ENCODE measurements at regions not wholly inside any gene's neighbourhood (a gene's known extent, or its start where the extent isn't known, plus 50 kb on each side); places are given as distances from the start of the nearest gene placed in this dataset.

DNA sequence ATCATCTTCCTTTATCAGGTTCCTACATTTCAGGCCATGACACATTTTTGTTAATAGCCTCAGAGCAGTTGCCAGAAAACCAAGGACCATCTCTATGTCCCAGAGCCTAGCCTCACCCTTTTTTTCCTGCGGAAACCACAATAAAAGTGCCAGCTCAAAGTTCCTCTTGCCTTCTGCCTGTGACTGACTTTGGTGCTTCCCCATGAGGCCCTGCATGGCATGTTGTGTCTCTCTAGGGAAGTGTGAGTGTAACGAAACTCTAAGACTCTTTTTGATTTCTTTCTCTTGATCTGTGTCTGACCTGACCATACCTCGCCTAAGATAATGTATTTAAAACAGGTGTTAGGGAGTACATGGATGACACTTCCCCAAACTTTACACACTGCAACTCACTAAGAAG, 642.3 kb upstream of the BOD1L1 start:
- intact Hi-C loops (cut with micrococcal nuclease), result no loop called here
- TF ChIP-seq, protein P1, sequence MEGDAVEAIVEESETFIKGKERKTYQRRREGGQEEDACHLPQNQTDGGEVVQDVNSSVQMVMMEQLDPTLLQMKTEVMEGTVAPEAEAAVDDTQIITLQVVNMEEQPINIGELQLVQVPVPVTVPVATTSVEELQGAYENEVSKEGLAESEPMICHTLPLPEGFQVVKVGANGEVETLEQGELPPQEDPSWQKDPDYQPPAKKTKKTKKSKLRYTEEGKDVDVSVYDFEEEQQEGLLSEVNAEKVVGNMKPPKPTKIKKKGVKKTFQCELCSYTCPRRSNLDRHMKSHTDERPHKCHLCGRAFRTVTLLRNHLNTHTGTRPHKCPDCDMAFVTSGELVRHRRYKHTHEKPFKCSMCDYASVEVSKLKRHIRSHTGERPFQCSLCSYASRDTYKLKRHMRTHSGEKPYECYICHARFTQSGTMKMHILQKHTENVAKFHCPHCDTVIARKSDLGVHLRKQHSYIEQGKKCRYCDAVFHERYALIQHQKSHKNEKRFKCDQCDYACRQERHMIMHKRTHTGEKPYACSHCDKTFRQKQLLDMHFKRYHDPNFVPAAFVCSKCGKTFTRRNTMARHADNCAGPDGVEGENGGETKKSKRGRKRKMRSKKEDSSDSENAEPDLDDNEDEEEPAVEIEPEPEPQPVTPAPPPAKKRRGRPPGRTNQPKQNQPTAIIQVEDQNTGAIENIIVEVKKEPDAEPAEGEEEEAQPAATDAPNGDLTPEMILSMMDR (IDR thresholded peaks at IDR 0.05), result no peak
- no peaks in the 10 kb centered on the region for H3K36me3 ChIP-seq (ENCODE audit: control insufficient read depth, insufficient read depth, low read length)
- no peak overlapping the region for H3K27ac Mint-ChIP-seq
- H3K4me1 Mint-ChIP-seq, result peaks cover 21 to 22% of the 10 kb centered on the region in 2 donors
- H3K4me3 Mint-ChIP-seq, result no peak overlapping the region
- peaks cover 5% of the 10 kb centered on the region for H3K4me1 ChIP-seq (ENCODE audit: control insufficient read depth, insufficient read depth, low read length)
- H3K27ac ChIP-seq (ENCODE audit: low read length), result no peak overlapping the region
- H3K27me3 ChIP-seq (ENCODE audit: control insufficient read depth, insufficient read depth, low read length), result no peaks in the 10 kb centered on the region
- H3K27me3 Mint-ChIP-seq (ENCODE audit: low read depth in 2 of 2), result no peaks in the 10 kb centered on the region
- H3K9me3 Mint-ChIP-seq, result peaks cover 0 to 7% of the 10 kb centered on the region in 2 donors
- no peaks in the 10 kb centered on the region for H3K36me3 Mint-ChIP-seq
- H3K4me3 ChIP-seq (ENCODE audit: low read length), result no peak overlapping the region
- no peaks in the 10 kb centered on the region for H3K9me3 ChIP-seq (ENCODE audit: control insufficient read depth, insufficient read depth, low read length)
- DNase-seq (peak in 1 of 2 donors; percentile 1), ATAC-seq (peak in 1 of 3 donors; percentile 14)
- WGBS (ENCODE audit: insufficient coverage), result 10% methylated on average over 2 of the region's 3 CpGs

DNA sequence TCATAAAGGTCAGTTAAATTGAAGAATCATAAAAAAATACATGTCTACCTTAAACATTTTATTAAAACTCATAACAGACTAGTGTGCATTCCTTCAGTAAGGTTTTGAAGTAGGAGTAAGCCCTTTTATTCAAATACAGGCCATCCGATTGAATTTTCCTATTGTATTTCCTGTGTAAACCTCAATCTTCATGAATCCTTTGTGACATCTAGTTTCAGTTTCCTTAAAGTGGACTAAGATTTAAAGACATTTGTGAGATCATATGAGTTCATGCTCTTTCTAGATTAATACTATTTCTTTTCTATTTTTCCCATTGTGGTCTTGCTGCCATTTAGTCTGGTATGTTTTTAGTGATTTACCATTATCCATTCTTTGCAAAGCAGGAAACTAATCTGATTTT, 644.7 kb upstream of the BOD1L1 start:
- DNase-seq (no peak), ATAC-seq (no peak)
- H3K9me3 Mint-ChIP-seq, result peaks cover 0 to 2% of the 10 kb centered on the region in 2 donors
- H3K4me1 Mint-ChIP-seq, result peaks cover 21 to 22% of the 10 kb centered on the region in 2 donors
- intact Hi-C loops (cut with micrococcal nuclease), result no loop called here
- H3K27me3 Mint-ChIP-seq (ENCODE audit: low read depth in 2 of 2), result no peaks in the 10 kb centered on the region
- TF ChIP-seq, protein P1 (IDR thresholded peaks at IDR 0.05), result no peak
- no peaks in the 10 kb centered on the region for H3K36me3 ChIP-seq (ENCODE audit: control insufficient read depth, insufficient read depth, low read length)
- H3K27ac Mint-ChIP-seq, result no peak overlapping the region
- peaks cover 5% of the 10 kb centered on the region for H3K4me1 ChIP-seq (ENCODE audit: control insufficient read depth, insufficient read depth, low read length)
- no peaks in the 10 kb centered on the region for H3K36me3 Mint-ChIP-seq
- H3K27ac ChIP-seq (ENCODE audit: low read length), result no peak overlapping the region
- no peak overlapping the region for H3K4me3 Mint-ChIP-seq
- WGBS (ENCODE audit: insufficient coverage), result no CpG with 5 or more reads among the region's 1 CpG
- H3K4me3 ChIP-seq (ENCODE audit: low read length), result no peak overlapping the region
- no peaks in the 10 kb centered on the region for H3K27me3 ChIP-seq (ENCODE audit: control insufficient read depth, insufficient read depth, low read length)
- H3K9me3 ChIP-seq (ENCODE audit: control insufficient read depth, insufficient read depth, low read length), result no peaks in the 10 kb centered on the region

DNA sequence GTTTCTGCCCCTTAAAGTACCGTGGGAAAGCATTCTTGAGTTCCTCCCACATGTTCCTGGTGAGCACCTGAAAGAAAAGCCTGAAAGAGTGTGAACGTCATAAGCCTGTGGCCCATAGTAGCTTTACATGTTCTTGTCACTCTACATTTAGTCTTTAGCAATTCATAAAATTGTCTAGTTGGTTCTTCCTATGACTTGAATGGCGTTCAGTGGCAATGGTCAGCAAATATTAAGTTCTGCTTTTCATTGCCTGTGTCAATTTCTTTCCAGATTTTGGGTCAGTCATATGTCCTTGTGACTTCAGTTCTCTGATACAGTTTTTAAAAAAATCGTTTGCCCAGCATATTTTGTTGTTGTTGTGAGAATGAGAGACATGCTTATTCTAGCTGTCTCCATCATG, 650.0 kb upstream of the BOD1L1 start:
- H3K27me3 ChIP-seq (ENCODE audit: control insufficient read depth, insufficient read depth, low read length), result no peaks in the 10 kb centered on the region
- DNase-seq (no peak), ATAC-seq (no peak)
- H3K36me3 ChIP-seq (ENCODE audit: control insufficient read depth, insufficient read depth, low read length), result no peaks in the 10 kb centered on the region
- peaks cover 2% of the 10 kb centered on the region in 2 donors for H3K4me1 Mint-ChIP-seq
- TF ChIP-seq, protein P1 (IDR thresholded peaks at IDR 0.05), result no peak
- H3K4me1 ChIP-seq (ENCODE audit: control insufficient read depth, insufficient read depth, low read length), result no peaks in the 10 kb centered on the region
- H3K9me3 Mint-ChIP-seq, result no peaks in the 10 kb centered on the region
- no peak overlapping the region for H3K27ac ChIP-seq (ENCODE audit: low read length)
- H3K4me3 ChIP-seq (ENCODE audit: low read length), result no peak overlapping the region
- H3K9me3 ChIP-seq (ENCODE audit: control insufficient read depth, insufficient read depth, low read length), result no peaks in the 10 kb centered on the region
- H3K27ac Mint-ChIP-seq, result no peak overlapping the region
- no peaks in the 10 kb centered on the region for H3K36me3 Mint-ChIP-seq
- H3K27me3 Mint-ChIP-seq (ENCODE audit: low read depth in 2 of 2), result no peaks in the 10 kb centered on the region
- intact Hi-C loops (cut with micrococcal nuclease), result no loop called here
- no peak overlapping the region for H3K4me3 Mint-ChIP-seq
- WGBS (ENCODE audit: insufficient coverage), result 86% methylated on average over 3 of the region's 4 CpGs

DNA sequence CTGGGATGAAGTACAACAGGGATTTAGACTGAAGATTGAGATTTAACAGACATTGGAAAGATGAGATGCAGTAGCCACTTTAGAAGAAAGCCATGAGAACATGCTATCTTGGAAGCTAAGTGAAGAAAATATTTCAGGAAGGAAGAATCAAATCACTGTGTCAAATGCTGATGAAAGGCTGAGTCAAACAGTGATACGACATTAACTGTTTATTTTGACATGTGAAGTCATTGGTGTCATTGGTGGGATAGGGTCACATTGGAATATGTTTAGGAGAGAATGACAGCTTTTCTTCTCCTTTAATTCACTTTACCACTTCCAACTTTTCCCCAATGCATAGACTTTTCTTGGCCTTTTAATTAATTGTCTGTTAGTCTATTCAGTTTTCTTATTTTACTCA, 653.0 kb upstream of the BOD1L1 start:
- no peak overlapping the region for H3K4me3 ChIP-seq (ENCODE audit: low read length)
- no peaks in the 10 kb centered on the region for H3K9me3 ChIP-seq (ENCODE audit: control insufficient read depth, insufficient read depth, low read length)
- no peak for DNase-seq
- H3K4me1 ChIP-seq (ENCODE audit: control insufficient read depth, insufficient read depth, low read length), result no peaks in the 10 kb centered on the region
- WGBS (ENCODE audit: insufficient coverage), result 100% methylated on average over 1 of the region's 1 CpG
- no peaks in the 10 kb centered on the region for H3K36me3 ChIP-seq (ENCODE audit: control insufficient read depth, insufficient read depth, low read length)
- Mint-ChIP-seq H3K27ac (no peak overlapping the region), H3K4me3 (no peak overlapping the region), H3K27me3 (ENCODE audit: low read depth in 2 of 2) (no peaks in the 10 kb centered on the region), H3K4me1 (no peaks in the 10 kb centered on the region), H3K36me3 (no peaks in the 10 kb centered on the region), H3K9me3 (no peaks in the 10 kb centered on the region)
- no peak overlapping the region for H3K27ac ChIP-seq (ENCODE audit: low read length)
- H3K27me3 ChIP-seq (ENCODE audit: control insufficient read depth, insufficient read depth, low read length), result no peaks in the 10 kb centered on the region
- ATAC-seq, result no peak
- intact Hi-C loops (cut with micrococcal nuclease), result no loop called here
- TF ChIP-seq, protein P1 (IDR thresholded peaks at IDR 0.05), result no peak

All from natural killer cell (primary cell).